C4-2B (cell line): ENCODE measurements at regions not wholly inside any gene's neighbourhood (a gene's known extent, or its start where the extent isn't known, plus 50 kb on each side); places are given as distances from the start of the nearest gene placed in this dataset.

Experiments
- ZFX ChIP-seq: fragments of 450-650 bp; IDR thresholded peaks from 2 replicates; pipeline ENCODE4 v1.6.1; 2017
- TF ChIP-seq, protein P1 (sequence below): fragments of 450-650 bp; conservative IDR thresholded peaks from 2 replicates; pipeline ENCODE4 v1.5.1; 2017; ENCODE audit warnings: mild to moderate bottlenecking

DNA sequence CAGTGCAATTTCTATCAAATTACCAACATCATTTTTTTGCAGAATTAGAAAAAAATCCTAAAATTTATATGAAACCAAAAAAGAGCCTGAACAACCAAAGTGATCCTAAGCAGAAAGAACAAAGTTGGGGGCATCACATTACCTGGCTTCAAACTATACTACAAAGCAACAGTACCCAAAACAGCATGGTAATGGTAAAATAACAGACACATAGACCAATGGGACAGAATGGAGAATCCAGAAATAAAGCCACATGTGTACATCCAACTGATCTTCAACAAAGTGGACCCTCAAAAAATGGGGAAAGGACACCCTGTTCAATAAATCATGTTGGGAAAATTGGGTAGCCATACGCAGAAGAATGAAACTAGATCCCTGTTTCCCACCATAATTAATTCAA is 245.7 kb upstream of the CTAGE1 start:
- TF ChIP-seq, protein P1, sequence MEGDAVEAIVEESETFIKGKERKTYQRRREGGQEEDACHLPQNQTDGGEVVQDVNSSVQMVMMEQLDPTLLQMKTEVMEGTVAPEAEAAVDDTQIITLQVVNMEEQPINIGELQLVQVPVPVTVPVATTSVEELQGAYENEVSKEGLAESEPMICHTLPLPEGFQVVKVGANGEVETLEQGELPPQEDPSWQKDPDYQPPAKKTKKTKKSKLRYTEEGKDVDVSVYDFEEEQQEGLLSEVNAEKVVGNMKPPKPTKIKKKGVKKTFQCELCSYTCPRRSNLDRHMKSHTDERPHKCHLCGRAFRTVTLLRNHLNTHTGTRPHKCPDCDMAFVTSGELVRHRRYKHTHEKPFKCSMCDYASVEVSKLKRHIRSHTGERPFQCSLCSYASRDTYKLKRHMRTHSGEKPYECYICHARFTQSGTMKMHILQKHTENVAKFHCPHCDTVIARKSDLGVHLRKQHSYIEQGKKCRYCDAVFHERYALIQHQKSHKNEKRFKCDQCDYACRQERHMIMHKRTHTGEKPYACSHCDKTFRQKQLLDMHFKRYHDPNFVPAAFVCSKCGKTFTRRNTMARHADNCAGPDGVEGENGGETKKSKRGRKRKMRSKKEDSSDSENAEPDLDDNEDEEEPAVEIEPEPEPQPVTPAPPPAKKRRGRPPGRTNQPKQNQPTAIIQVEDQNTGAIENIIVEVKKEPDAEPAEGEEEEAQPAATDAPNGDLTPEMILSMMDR = no peak
- TF ChIP-seq ZFX = no peak
